ENCODE measurements at regions not wholly inside any gene's neighbourhood (a gene's known extent, or its start where the extent isn't known, plus 50 kb on each side); places are given as distances from the start of the nearest gene placed in this dataset.

- H3K9me3 Mint-ChIP-seq (ENCODE audit: insufficient read depth): peaks cover 14% of the 10 kb centered on the region
- Histone ChIP-seq H2AFZ (ENCODE audit: insufficient read depth, low read depth, low read length, poor library complexity, severe bottlenecking) (no peak overlapping the region), H3K4me3 (ENCODE audit: control extremely low read depth in 1 of 5, extremely low read depth in 1 of 5, insufficient read depth in 1 of 5, low read depth in 2 of 5, low read length in 4 of 5) (no peak overlapping the region), H3K27me3 (replicated peaks in 1 of 4; ENCODE audit: control extremely low read depth in 1 of 4, control insufficient read depth in 3 of 4, insufficient read depth in 4 of 4, low read length in 3 of 4) (no peaks in the 10 kb centered on the region), H3K4me2 (replicated peaks; ENCODE audit: low read depth, low read length, poor library complexity, severe bottlenecking) (no peak overlapping the region), H3K27ac (ENCODE audit: low read length in 2 of 2) (no peak overlapping the region), H3K36me3 (replicated peaks in 1 of 2; ENCODE audit: control extremely low read depth in 1 of 2, control insufficient read depth in 1 of 2, extremely low read depth in 1 of 2, insufficient read depth in 2 of 2, low read length in 1 of 2) (no peaks in the 10 kb centered on the region), H4K20me1 (ENCODE audit: control insufficient read depth, insufficient read depth, low read length, poor library complexity, severe bottlenecking) (no peaks in the 10 kb centered on the region), H3K9ac (ENCODE audit: low read length) (no peak overlapping the region), H3K4me1 (ENCODE audit: control insufficient read depth in 2 of 2, insufficient read depth in 2 of 2, low read length in 2 of 2) (no peaks in the 10 kb centered on the region), H3K79me2 (ENCODE audit: control insufficient read depth, insufficient read depth, low read length) (no peaks in the 10 kb centered on the region), H3K9me3 (ENCODE audit: control extremely low read depth in 1 of 3, control insufficient read depth in 2 of 3, insufficient read depth in 1 of 3, low read length in 2 of 3) (peaks cover 2 to 7% (median 6%) of the 10 kb centered on the region in 3 donors)
- ATAC-seq (ENCODE audit: low read depth): no peak
- H3K4me1 Mint-ChIP-seq: no peaks in the 10 kb centered on the region
- TF ChIP-seq CTCF (IDR thresholded peaks at IDR 0.05): no peak
- TF ChIP-seq EZH2 (IDR thresholded peaks at IDR 0.05; ENCODE audit: borderline replicate concordance, insufficient read depth, low read depth, low read length, poor library complexity, severe bottlenecking): no peak
- DNase-seq: no peak
- intact Hi-C loops (cut with micrococcal nuclease): no loop called here
- H3K4me3 Mint-ChIP-seq: no peak overlapping the region
- 84% methylated on average over 5 of the region's 5 CpGs for WGBS (ENCODE audit: insufficient coverage)
- peaks cover 3% of the 10 kb centered on the region for H3K27me3 Mint-ChIP-seq
- H3K27ac Mint-ChIP-seq: no peak overlapping the region
- POLR2A ChIA-PET: no interaction called here
- CTCF ChIA-PET: no interaction called here
Observed at GRCh38 chr9:82445556-82445955, 457.0 kb downstream of the SPATA31D1 start.

GRCh38 chr9:82447343-82447742 is 458.8 kb downstream of the SPATA31D1 start:
- H3K27me3 Mint-ChIP-seq: peaks cover 3% of the 10 kb centered on the region
- intact Hi-C loops (cut with micrococcal nuclease): no loop called here
- Histone ChIP-seq H3K9ac (ENCODE audit: low read length) (no peak overlapping the region), H3K4me3 (ENCODE audit: control extremely low read depth in 1 of 5, extremely low read depth in 1 of 5, insufficient read depth in 1 of 5, low read depth in 2 of 5, low read length in 4 of 5) (no peak overlapping the region), H3K36me3 (replicated peaks in 1 of 2; ENCODE audit: control extremely low read depth in 1 of 2, control insufficient read depth in 1 of 2, extremely low read depth in 1 of 2, insufficient read depth in 2 of 2, low read length in 1 of 2) (no peaks in the 10 kb centered on the region), H3K79me2 (ENCODE audit: control insufficient read depth, insufficient read depth, low read length) (no peaks in the 10 kb centered on the region), H3K27ac (ENCODE audit: low read length in 2 of 2) (no peak overlapping the region), H3K9me3 (ENCODE audit: control extremely low read depth in 1 of 3, control insufficient read depth in 2 of 3, insufficient read depth in 1 of 3, low read length in 2 of 3) (peaks cover 0 to 7% (median 3%) of the 10 kb centered on the region in 3 donors), H3K4me2 (replicated peaks; ENCODE audit: low read depth, low read length, poor library complexity, severe bottlenecking) (no peak overlapping the region), H4K20me1 (ENCODE audit: control insufficient read depth, insufficient read depth, low read length, poor library complexity, severe bottlenecking) (no peaks in the 10 kb centered on the region), H3K27me3 (replicated peaks in 1 of 4; ENCODE audit: control extremely low read depth in 1 of 4, control insufficient read depth in 3 of 4, insufficient read depth in 4 of 4, low read length in 3 of 4) (no peaks in the 10 kb centered on the region), H3K4me1 (ENCODE audit: control insufficient read depth in 2 of 2, insufficient read depth in 2 of 2, low read length in 2 of 2) (no peaks in the 10 kb centered on the region), H2AFZ (ENCODE audit: insufficient read depth, low read depth, low read length, poor library complexity, severe bottlenecking) (no peak overlapping the region)
- H3K9me3 Mint-ChIP-seq (ENCODE audit: insufficient read depth): peaks cover 19% of the 10 kb centered on the region
- ATAC-seq (ENCODE audit: low read depth): no peak
- POLR2A ChIA-PET: no interaction called here
- H3K27ac Mint-ChIP-seq: no peak overlapping the region
- WGBS (ENCODE audit: insufficient coverage): 94% methylated on average over 2 of the region's 5 CpGs
- H3K4me1 Mint-ChIP-seq: no peaks in the 10 kb centered on the region
- TF ChIP-seq CTCF (IDR thresholded peaks at IDR 0.05) (no peak), EZH2 (IDR thresholded peaks at IDR 0.05; ENCODE audit: borderline replicate concordance, insufficient read depth, low read depth, low read length, poor library complexity, severe bottlenecking) (no peak)
- DNase-seq: no peak
- no peak overlapping the region for H3K4me3 Mint-ChIP-seq
- CTCF ChIA-PET: no interaction called here
